Spleen (tissue), 7 donors: ENCODE measurements at regions not wholly inside any gene's neighbourhood (a gene's known extent, or its start where the extent isn't known, plus 50 kb on each side); places are given as distances from the start of the nearest gene placed in this dataset.

Experiments used
- POLR2A ChIP-seq, 3 donors: fragments of 450-650 bp; IDR thresholded peaks; one replicate each; pipeline ENCODE4 v1.5.1; 2017; ENCODE audit warnings: antibody characterized with exemption in 3 of 3, mild to moderate bottlenecking in 1 of 3
- TF ChIP-seq, protein P1 (sequence below), 11 experiments: fragments of 200-600 bp in 7 of 11; fragments of 450-650 bp in 4 of 11; sonication (generic) in 4 of 11; IDR thresholded peaks in 8 of 11; conservative IDR thresholded peaks in 3 of 11; 1 replicate in 7 of 11; 2 replicates in 4 of 11; pipeline versions ENCODE4 v1.4.0 to v1.8.0; 2016 to 2021; ENCODE audit warnings: antibody characterized with exemption in 11 of 11, inconsistent platforms in 4 of 11, mild to moderate bottlenecking in 1 of 11
- donor health status: DM: no; HTN: no; CAD: no; lungs with moderate emphysema.
- donor health status: DM: no; HTN: no; CAD: no.
- donor health status: DM: no; HTN: no; CAD: no.

DNA sequence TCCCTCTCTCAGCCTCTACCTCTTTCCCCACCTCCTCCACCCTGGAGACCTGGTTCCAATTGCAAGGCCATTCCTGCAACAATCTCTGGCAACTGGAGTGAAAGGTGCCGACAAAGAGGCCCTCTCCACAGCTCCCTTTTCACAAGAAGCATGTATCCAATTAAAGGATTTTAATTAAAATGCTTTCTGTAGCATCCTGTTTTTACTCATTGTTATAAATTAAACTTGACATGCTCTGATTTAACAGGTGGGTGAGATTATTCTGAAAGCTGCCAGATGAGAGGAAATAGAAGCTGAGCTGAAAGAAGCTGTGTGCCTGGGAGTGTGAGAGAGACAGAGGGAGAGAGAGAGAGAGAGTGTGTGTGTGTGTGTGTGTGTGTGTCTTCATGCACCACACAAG is 160.5 kb downstream of the TBX15 start:
- TF ChIP-seq POLR2A (IDR thresholded peaks at IDR 0.05) = no peak
- TF ChIP-seq, protein P1, sequence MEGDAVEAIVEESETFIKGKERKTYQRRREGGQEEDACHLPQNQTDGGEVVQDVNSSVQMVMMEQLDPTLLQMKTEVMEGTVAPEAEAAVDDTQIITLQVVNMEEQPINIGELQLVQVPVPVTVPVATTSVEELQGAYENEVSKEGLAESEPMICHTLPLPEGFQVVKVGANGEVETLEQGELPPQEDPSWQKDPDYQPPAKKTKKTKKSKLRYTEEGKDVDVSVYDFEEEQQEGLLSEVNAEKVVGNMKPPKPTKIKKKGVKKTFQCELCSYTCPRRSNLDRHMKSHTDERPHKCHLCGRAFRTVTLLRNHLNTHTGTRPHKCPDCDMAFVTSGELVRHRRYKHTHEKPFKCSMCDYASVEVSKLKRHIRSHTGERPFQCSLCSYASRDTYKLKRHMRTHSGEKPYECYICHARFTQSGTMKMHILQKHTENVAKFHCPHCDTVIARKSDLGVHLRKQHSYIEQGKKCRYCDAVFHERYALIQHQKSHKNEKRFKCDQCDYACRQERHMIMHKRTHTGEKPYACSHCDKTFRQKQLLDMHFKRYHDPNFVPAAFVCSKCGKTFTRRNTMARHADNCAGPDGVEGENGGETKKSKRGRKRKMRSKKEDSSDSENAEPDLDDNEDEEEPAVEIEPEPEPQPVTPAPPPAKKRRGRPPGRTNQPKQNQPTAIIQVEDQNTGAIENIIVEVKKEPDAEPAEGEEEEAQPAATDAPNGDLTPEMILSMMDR (IDR thresholded peaks at IDR 0.05 in 8 of 11, conservative IDR thresholded peaks at IDR 0.05 in 3 of 11) = no peak
